HG03521 (cell line): ENCODE measurements at regions not wholly inside any gene's neighbourhood (a gene's known extent, or its start where the extent isn't known, plus 50 kb on each side); places are given as distances from the start of the nearest gene placed in this dataset.
A peak's percentile ranks its signal among the peaks of the same experiment; 100 is the strongest.
"Not testable (repeated sequence)": the region's sequence is repeated elsewhere in the genome, so short reads cannot be mapped to it uniquely, and the experiment has no call there.

Experiments used
- ATAC-seq: cut with Tn5 transposase; IDR thresholded peaks from one replicate; pipeline ENCODE4 v1.9.1; 2021; ENCODE audit warnings: mild to moderate bottlenecking, moderate library complexity; ENCODE audit not compliant: unreplicated experiment

DNA sequence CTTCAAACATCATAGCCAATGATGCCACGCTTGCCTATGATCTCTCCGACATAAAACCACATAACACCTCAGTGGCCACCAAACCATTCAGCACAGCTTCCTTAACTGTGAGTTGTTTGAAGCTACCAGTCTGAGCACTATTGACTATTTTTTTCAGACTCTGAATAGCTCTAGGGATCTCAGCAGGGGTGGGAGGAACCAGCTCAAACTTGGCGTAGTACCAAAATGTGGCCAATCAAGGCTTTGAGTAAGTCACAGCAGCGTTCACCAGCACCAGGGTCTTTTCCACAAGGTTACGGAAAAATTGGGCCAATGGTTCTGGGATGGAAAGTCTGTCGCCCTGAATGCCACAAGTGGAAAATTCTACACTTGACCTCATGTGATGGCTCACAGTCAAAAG lies 70.6 kb downstream of the SMPDL3A start:
- no peak for ATAC-seq

GRCh38 chr6:122861594-122861993 lies 72.5 kb downstream of the SMPDL3A start:
- ATAC-seq: no peak

DNA sequence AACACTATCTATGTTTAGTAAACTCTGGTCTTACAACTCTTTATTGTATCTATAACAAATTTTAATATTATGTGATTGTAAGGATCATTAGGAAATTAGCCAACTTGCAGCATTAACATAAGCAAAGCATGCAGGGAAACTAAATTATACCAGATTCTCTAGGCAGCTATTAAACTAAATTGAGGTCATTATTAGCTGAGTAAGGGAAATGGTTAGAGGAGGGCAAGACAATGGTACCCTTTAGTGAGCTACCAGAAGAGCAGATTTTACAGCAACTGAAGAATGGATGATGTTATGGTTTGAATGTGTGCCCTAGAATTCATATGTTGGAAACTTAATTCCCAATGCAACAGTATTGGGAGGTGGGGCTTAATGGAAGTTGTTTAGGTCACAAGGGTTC lies 79.1 kb downstream of the SMPDL3A start:
- ATAC-seq: no peak

DNA sequence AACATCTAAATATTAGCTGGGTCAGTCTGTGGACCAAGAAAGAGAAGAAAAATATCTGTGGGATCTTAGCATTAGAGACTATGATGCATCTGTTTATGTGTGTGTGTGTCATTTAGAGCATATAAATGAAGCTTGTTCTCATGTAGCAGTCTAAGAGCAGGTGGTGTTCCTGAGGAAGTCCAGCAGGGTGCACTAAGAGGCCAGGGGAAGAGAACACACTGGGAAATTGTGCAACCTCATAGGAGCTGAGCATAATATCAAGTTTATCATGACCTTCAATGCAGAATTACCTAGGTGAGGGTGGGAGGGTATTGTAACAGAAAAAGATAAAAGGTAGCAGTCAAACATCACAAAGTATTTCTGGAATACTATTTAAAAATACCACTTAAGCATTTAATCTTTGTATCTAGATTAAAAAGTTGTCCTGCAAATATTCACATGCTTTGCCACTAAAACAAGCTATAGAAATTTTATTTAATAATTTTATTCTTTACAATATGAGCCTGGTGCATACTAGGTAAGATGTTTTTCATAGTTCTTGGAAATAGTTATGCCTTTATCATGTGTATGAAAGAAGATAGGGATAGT lies 80.5 kb downstream of the SMPDL3A start:
- ATAC-seq: peak; percentile 85

DNA sequence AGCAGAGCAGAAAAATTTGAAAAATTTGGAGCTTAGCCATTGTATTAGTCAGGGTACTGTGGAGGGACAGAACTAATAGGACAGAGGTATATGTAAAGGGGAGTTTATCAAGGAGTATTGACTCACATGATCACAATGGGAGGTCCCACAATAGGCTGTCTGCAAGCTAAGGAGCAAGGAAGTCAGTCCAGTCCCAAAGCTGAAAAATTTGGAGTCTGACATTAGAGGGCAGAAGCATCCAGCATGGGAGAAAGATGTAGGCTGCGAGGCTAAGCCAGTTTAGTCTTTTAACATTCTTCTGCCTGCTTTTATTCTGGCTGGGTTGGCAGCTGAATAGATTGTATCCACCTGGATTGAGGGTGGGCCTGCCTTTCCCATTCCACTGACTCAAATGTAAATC lies 82.0 kb downstream of the SMPDL3A start:
- no peak for ATAC-seq

- ATAC-seq: no peak
Observed at GRCh38 chr6:122872311-122872710, 83.3 kb downstream of the SMPDL3A start.

- no peak for ATAC-seq
Observed at GRCh38 chr6:122877302-122877701, 88.2 kb downstream of the SMPDL3A start.

- ATAC-seq: no peak
Observed at GRCh38 chr6:122878796-122879195, 89.7 kb downstream of the SMPDL3A start.

GRCh38 chr6:122886481-122886880 lies 97.4 kb downstream of the SMPDL3A start:
- ATAC-seq: no peak

DNA sequence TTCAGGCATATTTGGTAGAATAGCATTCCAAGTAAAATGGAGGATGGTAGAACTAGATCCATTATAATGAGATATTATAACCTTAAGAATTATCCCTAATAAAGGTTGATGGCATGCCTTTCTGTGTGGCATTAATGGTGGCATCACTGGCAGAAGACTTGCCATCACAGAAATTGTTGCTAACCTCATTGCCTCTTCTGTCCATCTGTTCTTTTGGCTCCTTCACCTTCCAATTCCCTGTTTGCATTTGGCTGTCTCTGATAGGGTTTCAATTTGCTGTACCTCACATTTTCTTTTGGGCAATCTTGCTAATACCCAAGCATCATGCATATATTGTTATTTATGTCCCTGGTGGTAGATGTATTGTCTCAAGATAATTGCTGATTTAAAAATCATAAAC lies 98.9 kb downstream of the SMPDL3A start:
- ATAC-seq: no peak

- ATAC-seq: not testable (repeated sequence)
Observed at GRCh38 chr6:122888680-122889079, 99.6 kb downstream of the SMPDL3A start.

- ATAC-seq: no peak
Observed at GRCh38 chr6:122890250-122890649, 101.2 kb downstream of the SMPDL3A start.

GRCh38 chr6:122894791-122895190 lies 101.2 kb upstream of the CLVS2 start:
- no peak for ATAC-seq

DNA sequence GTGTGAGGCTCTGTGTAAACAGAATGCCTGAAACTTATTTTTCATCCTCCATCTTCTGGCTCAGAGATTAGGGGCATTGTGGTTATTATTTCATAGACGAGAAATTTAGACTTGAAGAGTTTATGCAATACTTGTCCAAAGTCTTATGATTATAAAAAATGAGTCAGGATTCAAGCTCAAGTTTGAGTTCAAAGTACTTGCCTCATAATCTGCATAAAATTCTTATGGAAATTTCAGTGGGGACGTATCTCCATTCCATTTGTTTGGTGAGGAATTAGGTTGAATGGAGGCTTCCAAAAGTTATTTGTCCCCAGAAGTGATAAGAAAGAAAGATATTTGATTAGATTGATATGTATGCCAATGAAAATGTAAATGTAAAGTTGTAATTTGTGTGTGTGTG lies 93.7 kb upstream of the CLVS2 start:
- ATAC-seq: no peak

GRCh38 chr6:122903266-122903915 lies 92.6 kb upstream of the CLVS2 start:
- no peak for ATAC-seq

GRCh38 chr6:122904166-122904565 lies 91.9 kb upstream of the CLVS2 start:
- no peak for ATAC-seq

DNA sequence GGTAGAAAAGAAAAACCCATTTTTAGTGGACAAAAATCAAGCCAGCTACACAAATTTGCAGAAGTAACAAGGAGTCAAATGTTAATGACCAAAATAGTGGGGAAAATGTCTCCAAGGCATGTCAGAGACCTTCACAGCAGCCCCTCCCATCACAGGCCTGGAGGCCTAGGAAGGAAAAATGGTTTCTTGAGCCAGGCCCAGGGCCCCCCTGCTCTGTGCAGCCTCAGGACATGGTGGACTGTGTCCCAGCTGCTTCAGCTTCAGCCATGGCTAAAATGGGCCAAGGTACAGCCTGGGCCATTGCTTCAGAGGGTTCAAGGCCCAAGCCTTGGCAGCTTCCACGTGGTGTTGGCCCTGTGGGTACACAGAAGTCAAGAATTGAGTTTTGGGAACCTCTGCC lies 82.5 kb upstream of the CLVS2 start:
- ATAC-seq: no peak

DNA sequence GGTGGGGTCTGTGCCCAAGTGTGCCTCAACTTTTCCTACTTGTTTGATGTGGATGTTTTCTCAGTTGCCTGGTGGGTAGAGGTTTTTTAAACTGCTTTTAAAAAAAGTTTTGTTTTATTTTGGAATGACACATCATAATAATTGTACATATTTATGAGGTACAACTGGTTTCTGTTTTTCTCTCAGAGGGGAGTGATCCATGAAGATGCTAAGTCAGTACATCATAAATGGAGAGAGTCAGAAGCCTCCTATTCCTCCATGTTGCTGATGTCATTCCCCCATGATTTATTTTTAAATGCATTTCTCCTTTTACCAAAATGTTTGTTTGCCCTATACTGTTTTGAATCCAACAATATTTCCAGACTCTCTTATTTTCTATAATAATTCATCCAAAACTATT lies 77.3 kb upstream of the CLVS2 start:
- no peak for ATAC-seq

- ATAC-seq: peak; percentile 68
Observed at GRCh38 chr6:122930252-122931180, 65.5 kb upstream of the CLVS2 start.

DNA sequence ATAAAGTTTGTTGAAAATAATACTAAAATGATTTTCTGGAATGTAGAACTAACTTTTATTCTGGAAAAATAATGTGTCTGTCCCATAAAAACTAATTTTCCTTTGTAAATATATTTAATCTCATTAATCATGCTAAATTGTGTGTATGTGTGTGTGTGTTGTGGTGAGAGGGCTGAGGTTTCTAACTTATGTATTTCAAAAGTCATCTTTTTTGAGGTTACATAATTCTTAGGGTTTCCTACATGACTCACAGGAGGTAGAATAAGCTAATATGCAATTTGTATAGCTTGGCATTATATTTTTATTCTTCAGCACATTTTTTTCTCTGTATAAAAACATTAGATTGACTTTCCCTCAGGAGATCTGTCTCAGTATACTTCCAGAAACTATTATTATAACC lies 64.1 kb upstream of the CLVS2 start:
- no peak for ATAC-seq

- not testable (repeated sequence) for ATAC-seq
Observed at GRCh38 chr6:122944936-122945335, 51.1 kb upstream of the CLVS2 start.
